Panc1 (cell line): ENCODE measurements at regions not wholly inside any gene's neighbourhood (a gene's known extent, or its start where the extent isn't known, plus 50 kb on each side); places are given as distances from the start of the nearest gene placed in this dataset.

Experiments used
- ATAC-seq: fragments of 200-7000 bp; cut with Tn5 transposase; 2 replicates; pipeline ENCODE4 v1.9.1; 2020; ENCODE audit warnings: mild to moderate bottlenecking, moderate library complexity
- BruUV-seq: library from RNA; stranded (reverse); fragments of 400-500 nt; replicated peaks from 2 replicates; lab custom pipeline; 2021; lab: Mats Ljungman, UMichigan
- CTCF ChIA-PET: fragments of 300-600 bp; sonication (Branson Sonifier 250); formaldehyde crosslinking; loops from one replicate; lab custom pipeline; 2022; ENCODE audit warnings: antibody characterized with exemption; lab: Charles Lee
- POLR2A ChIA-PET: fragments of 300-600 bp; sonication (Branson Sonifier 250); formaldehyde crosslinking; loops from one replicate; lab custom pipeline; 2022; ENCODE audit warnings: antibody characterized with exemption; lab: Charles Lee
- DNase-seq: peaks from one replicate; pipeline ENCODE4 v3.0.0-alpha.2; 2010; ENCODE audit warnings: low read depth, low spot score
- H3K27ac ChIP-seq: 2 replicates; pipeline ENCODE4 v1.5.1; 2011; ENCODE audit warnings: mild to moderate bottlenecking, low read length, inconsistent platforms
- H3K27me3 ChIP-seq: fragments of 200-500 bp; sonication (Bioruptor generic); 2 replicates; pipeline ENCODE4 v1.6.0; 2014; ENCODE audit warnings: low read length, inconsistent platforms; ENCODE audit not compliant: control insufficient read depth, insufficient read depth
- H3K36me3 ChIP-seq: fragments of 200-500 bp; sonication (Bioruptor generic); 2 replicates; pipeline ENCODE4 v1.5.1; 2014; ENCODE audit warnings: inconsistent platforms, mild to moderate bottlenecking, low read length, moderate library complexity; ENCODE audit not compliant: control insufficient read depth, insufficient read depth
- H3K4me1 ChIP-seq: 2 replicates; pipeline ENCODE4 v1.5.1; 2011; ENCODE audit warnings: inconsistent platforms, mild to moderate bottlenecking, low read length, moderate library complexity; ENCODE audit not compliant: control insufficient read depth, insufficient read depth
- H3K4me3 ChIP-seq, 2 experiments: 2 replicates each; pipeline ENCODE4 v1.5.1; 2011 to 2012; ENCODE audit warnings: low read depth in 2 of 2, low read length in 2 of 2, mild to moderate bottlenecking in 2 of 2, inconsistent platforms in 1 of 2, moderate library complexity in 1 of 2
- H3K9me3 ChIP-seq: fragments of 200-500 bp; sonication (Bioruptor generic); 2 replicates; pipeline ENCODE4 v1.5.1; 2014; ENCODE audit warnings: low read depth, mild to moderate bottlenecking, inconsistent platforms, low read length, moderate library complexity; ENCODE audit not compliant: control insufficient read depth, insufficient read depth
- POLR2AphosphoS5 ChIP-seq: IDR thresholded peaks from 2 replicates; pipeline ENCODE4 v1.6.1; 2012; ENCODE audit warnings: mild to moderate bottlenecking, low read depth, low read length, moderate library complexity
- SIN3A ChIP-seq: IDR thresholded peaks from 2 replicates; pipeline ENCODE4 v1.6.1; 2012; ENCODE audit warnings: low read depth, mild to moderate bottlenecking, low read length, moderate library complexity, borderline replicate concordance; ENCODE audit not compliant: insufficient read depth
- TCF7L2 ChIP-seq: IDR thresholded peaks from 2 replicates; pipeline ENCODE4 v1.6.1; 2011; ENCODE audit warnings: mild to moderate bottlenecking, low read depth, low read length, inconsistent platforms
- in situ Hi-C: cut with HindIII; loops from 2 replicates; pipeline ENCODE4 v1.10.0; 2016; ENCODE audit warnings: low sequenced_read_pairs, low pct_unique_long_range_greater_than_20kb
- intact Hi-C: fragments of 100-400 bp; cut with micrococcal nuclease; formaldehyde crosslinking; loops from one replicate; pipeline ENCODE4 v1.10.0; 2022; ENCODE audit not compliant: unreplicated experiment
- TF ChIP-seq, protein P1 (sequence below), 2 experiments: IDR thresholded peaks; 2 replicates each; pipeline ENCODE4 v1.6.1; 2011 to 2012; ENCODE audit warnings: low read depth in 2 of 2, control low read depth in 1 of 2, low read length in 1 of 2, mild to moderate bottlenecking in 1 of 2, moderate library complexity in 1 of 2; ENCODE audit not compliant: insufficient read depth in 1 of 2
- TF ChIP-seq, protein P2 (sequence below): fragments of 450-650 bp; IDR thresholded peaks from 2 replicates; pipeline ENCODE4 v1.5.1; 2017; ENCODE audit warnings: mild to moderate bottlenecking

DNA sequence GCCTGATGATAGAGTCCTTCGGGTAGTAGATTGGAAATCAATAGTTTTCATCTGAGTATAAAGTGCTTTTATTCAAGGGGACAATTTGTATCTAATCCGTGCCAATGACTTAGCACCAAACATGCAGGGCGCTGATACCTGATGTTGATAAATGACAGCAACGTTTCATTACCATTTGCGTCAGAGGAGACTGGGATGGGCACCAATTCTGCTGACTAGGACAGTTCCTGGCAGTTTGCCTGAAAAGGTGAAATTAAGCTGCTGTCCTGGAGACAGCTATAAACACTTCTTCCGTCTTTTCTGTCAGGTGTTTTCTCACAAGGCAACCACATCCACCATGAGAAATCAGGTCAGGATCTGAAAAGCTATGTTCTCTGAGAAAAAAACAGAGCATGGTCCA is 1136.4 kb downstream of the TYW1 start:
- no peaks in the 10 kb centered on the region for H3K36me3 ChIP-seq
- no peak for DNase-seq
- ChIA-PET POLR2A (no interaction called here), CTCF (no interaction called here)
- H3K27ac ChIP-seq = no peak overlapping the region
- in situ Hi-C loops = no loop called here
- H3K4me3 ChIP-seq = no peak overlapping the region
- H3K4me1 ChIP-seq = no peaks in the 10 kb centered on the region
- TF ChIP-seq TCF7L2 (no peak), POLR2AphosphoS5 (no peak), SIN3A (no peak)
- TF ChIP-seq, protein P1, sequence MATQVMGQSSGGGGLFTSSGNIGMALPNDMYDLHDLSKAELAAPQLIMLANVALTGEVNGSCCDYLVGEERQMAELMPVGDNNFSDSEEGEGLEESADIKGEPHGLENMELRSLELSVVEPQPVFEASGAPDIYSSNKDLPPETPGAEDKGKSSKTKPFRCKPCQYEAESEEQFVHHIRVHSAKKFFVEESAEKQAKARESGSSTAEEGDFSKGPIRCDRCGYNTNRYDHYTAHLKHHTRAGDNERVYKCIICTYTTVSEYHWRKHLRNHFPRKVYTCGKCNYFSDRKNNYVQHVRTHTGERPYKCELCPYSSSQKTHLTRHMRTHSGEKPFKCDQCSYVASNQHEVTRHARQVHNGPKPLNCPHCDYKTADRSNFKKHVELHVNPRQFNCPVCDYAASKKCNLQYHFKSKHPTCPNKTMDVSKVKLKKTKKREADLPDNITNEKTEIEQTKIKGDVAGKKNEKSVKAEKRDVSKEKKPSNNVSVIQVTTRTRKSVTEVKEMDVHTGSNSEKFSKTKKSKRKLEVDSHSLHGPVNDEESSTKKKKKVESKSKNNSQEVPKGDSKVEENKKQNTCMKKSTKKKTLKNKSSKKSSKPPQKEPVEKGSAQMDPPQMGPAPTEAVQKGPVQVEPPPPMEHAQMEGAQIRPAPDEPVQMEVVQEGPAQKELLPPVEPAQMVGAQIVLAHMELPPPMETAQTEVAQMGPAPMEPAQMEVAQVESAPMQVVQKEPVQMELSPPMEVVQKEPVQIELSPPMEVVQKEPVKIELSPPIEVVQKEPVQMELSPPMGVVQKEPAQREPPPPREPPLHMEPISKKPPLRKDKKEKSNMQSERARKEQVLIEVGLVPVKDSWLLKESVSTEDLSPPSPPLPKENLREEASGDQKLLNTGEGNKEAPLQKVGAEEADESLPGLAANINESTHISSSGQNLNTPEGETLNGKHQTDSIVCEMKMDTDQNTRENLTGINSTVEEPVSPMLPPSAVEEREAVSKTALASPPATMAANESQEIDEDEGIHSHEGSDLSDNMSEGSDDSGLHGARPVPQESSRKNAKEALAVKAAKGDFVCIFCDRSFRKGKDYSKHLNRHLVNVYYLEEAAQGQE (IDR thresholded peaks at IDR 0.05; ENCODE audit: insufficient read depth in 1 of 2, low read depth in 2 of 2, low read length in 1 of 2) = no peak
- TF ChIP-seq, protein P2, sequence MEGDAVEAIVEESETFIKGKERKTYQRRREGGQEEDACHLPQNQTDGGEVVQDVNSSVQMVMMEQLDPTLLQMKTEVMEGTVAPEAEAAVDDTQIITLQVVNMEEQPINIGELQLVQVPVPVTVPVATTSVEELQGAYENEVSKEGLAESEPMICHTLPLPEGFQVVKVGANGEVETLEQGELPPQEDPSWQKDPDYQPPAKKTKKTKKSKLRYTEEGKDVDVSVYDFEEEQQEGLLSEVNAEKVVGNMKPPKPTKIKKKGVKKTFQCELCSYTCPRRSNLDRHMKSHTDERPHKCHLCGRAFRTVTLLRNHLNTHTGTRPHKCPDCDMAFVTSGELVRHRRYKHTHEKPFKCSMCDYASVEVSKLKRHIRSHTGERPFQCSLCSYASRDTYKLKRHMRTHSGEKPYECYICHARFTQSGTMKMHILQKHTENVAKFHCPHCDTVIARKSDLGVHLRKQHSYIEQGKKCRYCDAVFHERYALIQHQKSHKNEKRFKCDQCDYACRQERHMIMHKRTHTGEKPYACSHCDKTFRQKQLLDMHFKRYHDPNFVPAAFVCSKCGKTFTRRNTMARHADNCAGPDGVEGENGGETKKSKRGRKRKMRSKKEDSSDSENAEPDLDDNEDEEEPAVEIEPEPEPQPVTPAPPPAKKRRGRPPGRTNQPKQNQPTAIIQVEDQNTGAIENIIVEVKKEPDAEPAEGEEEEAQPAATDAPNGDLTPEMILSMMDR = no peak
- H3K9me3 ChIP-seq = no peaks in the 10 kb centered on the region
- BruUV-seq = no TSS peak
- intact Hi-C loops = no loop called here
- no peaks in the 10 kb centered on the region for H3K27me3 ChIP-seq
- ATAC-seq = no peak

DNA sequence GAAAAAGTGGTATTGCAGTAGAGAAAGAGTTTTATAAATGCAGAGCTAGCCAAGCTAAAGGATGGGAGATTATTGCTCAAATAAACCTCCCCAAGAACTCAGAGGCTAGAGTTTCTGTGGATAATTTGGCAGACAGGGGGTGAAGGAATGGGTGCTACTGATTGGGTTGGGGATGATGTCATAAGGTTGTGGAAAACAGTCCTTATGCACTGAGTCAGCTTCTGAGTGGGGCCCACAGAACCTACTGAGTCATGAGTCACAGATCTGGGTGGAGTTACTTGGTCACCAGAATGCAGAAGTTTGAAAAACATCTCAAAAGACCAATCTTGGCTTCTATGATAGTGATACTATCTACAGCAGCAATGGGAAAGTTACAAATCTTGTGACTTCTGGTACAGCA is 1146.7 kb downstream of the TYW1 start:
- ChIA-PET CTCF (no interaction called here), POLR2A (no interaction called here)
- no peak for TF ChIP-seq TCF7L2
- TF ChIP-seq SIN3A = no peak
- TF ChIP-seq, protein P2 = no peak
- TF ChIP-seq, protein P1 (IDR thresholded peaks at IDR 0.05; ENCODE audit: insufficient read depth in 1 of 2, low read depth in 2 of 2, low read length in 1 of 2) = no peak
- TF ChIP-seq POLR2AphosphoS5 = no peak
- Histone ChIP-seq H3K9me3 (peaks cover 7% of the 10 kb centered on the region; the same call in 1 of the 2 replicates), H3K27me3 (no peaks in the 10 kb centered on the region), H3K36me3 (no peaks in the 10 kb centered on the region), H3K27ac (no peak overlapping the region), H3K4me1 (no peaks in the 10 kb centered on the region), H3K4me3 (no peak overlapping the region)
- DNase-seq (no peak), ATAC-seq (no peak)
- in situ Hi-C loops = no loop called here
- BruUV-seq = no TSS peak
- intact Hi-C loops = no loop called here
